GM12873 (cell line): ENCODE measurements at regions not wholly inside any gene's neighbourhood (a gene's known extent, or its start where the extent isn't known, plus 50 kb on each side); places are given as distances from the start of the nearest gene placed in this dataset.
A peak's percentile ranks its signal among the peaks of the same experiment; 100 is the strongest.

Experiments
- CTCF ChIP-seq: IDR thresholded peaks from 2 replicates; pipeline ENCODE4 v1.5.1; 2012; ENCODE audit warnings: low read depth, mild to moderate bottlenecking, moderate library complexity, low read length, control low read depth; ENCODE audit not compliant: insufficient read depth; ENCODE audit errors: missing control alignments

- peak; percentile 75 for TF ChIP-seq CTCF
These were observed 268.7 kb upstream of the IRX4 start for GRCh38 chr5:2151301-2151888.

- TF ChIP-seq CTCF: no peak
These were observed 266.4 kb upstream of the IRX4 start for GRCh38 chr5:2149195-2149539.

GRCh38 chr5:2148312-2149194 lies 265.8 kb upstream of the IRX4 start:
- TF ChIP-seq CTCF: no peak

- TF ChIP-seq CTCF: no peak
These were observed 265.0 kb upstream of the IRX4 start for GRCh38 chr5:2147504-2148311.

GRCh38 chr5:2143646-2144353 lies 261.1 kb upstream of the IRX4 start:
- no peak for TF ChIP-seq CTCF

- TF ChIP-seq CTCF: no peak
These were observed 260.4 kb upstream of the IRX4 start for GRCh38 chr5:2143088-2143487.
